Trophoblast cell (in vitro differentiated cells and primary cell): ENCODE measurements at regions not wholly inside any gene's neighbourhood (a gene's known extent, or its start where the extent isn't known, plus 50 kb on each side); places are given as distances from the start of the nearest gene placed in this dataset.

Experiments
- DNase-seq, 2 donors: peaks; one replicate each; pipeline ENCODE4 v3.0.0-alpha.2; 2016
- H2AFZ ChIP-seq: 2 replicates; pipeline ENCODE4 v1.6.1; 2013; ENCODE audit warnings: low read length, moderate library complexity, mild to moderate bottlenecking; ENCODE audit not compliant: insufficient read depth, poor library complexity
- H2AK5ac ChIP-seq: 2 replicates; pipeline ENCODE4 v1.6.1; 2013; ENCODE audit warnings: mild to moderate bottlenecking, low read length
- H2BK120ac ChIP-seq: 2 replicates; pipeline ENCODE4 v1.6.1; 2013; ENCODE audit warnings: low read length, mild to moderate bottlenecking, moderate library complexity; ENCODE audit not compliant: insufficient read depth, poor library complexity
- H2BK12ac ChIP-seq: 2 replicates; pipeline ENCODE4 v1.6.1; 2013; ENCODE audit warnings: mild to moderate bottlenecking, low read length, moderate library complexity
- H2BK5ac ChIP-seq: 2 replicates; pipeline ENCODE4 v1.6.1; 2013; ENCODE audit warnings: low read length, low read depth, moderate library complexity, mild to moderate bottlenecking; ENCODE audit not compliant: poor library complexity
- H3K14ac ChIP-seq: 2 replicates; pipeline ENCODE4 v1.6.1; 2013; ENCODE audit warnings: mild to moderate bottlenecking, low read length
- H3K18ac ChIP-seq: 2 replicates; pipeline ENCODE4 v1.6.1; 2013; ENCODE audit warnings: mild to moderate bottlenecking, low read length
- H3K23ac ChIP-seq: 2 replicates; pipeline ENCODE4 v1.6.1; 2013; ENCODE audit warnings: low read length
- H3K27ac ChIP-seq: 2 replicates; pipeline ENCODE4 v1.5.1; 2013; ENCODE audit warnings: low read depth, mild to moderate bottlenecking, inconsistent platforms, low read length, moderate library complexity
- H3K27me3 ChIP-seq: 2 replicates; pipeline ENCODE4 v1.6.1; 2013; ENCODE audit warnings: inconsistent platforms, mild to moderate bottlenecking, low read length, moderate library complexity; ENCODE audit not compliant: insufficient read depth
- H3K36me3 ChIP-seq, 2 experiments: 1 replicate in 1 of 2; 2 replicates in 1 of 2; pipeline ENCODE4 v1.6.1; 2013; ENCODE audit warnings: low read length in 2 of 2, mild to moderate bottlenecking in 2 of 2, moderate library complexity in 1 of 2; ENCODE audit not compliant: insufficient read depth in 2 of 2, control insufficient read depth in 1 of 2
- H3K4ac ChIP-seq: 2 replicates; pipeline ENCODE4 v1.6.1; 2013; ENCODE audit warnings: low read depth, mild to moderate bottlenecking, low read length, moderate library complexity
- H3K4me1 ChIP-seq, 2 experiments: 1 replicate in 1 of 2; 2 replicates in 1 of 2; pipeline ENCODE4 v1.6.1; 2013; ENCODE audit warnings: low read length in 2 of 2, mild to moderate bottlenecking in 2 of 2, moderate library complexity in 1 of 2; ENCODE audit not compliant: insufficient read depth in 2 of 2, control insufficient read depth in 1 of 2
- H3K4me2 ChIP-seq: 2 replicates; pipeline ENCODE4 v1.6.1; 2013; ENCODE audit warnings: inconsistent platforms, mild to moderate bottlenecking, low read length, moderate library complexity
- H3K4me3 ChIP-seq: 2 replicates; pipeline ENCODE4 v1.5.1; 2013; ENCODE audit warnings: mild to moderate bottlenecking, low read depth, low read length, inconsistent platforms
- H3K79me1 ChIP-seq: one replicate; pipeline ENCODE4 v1.6.1; 2013; ENCODE audit warnings: low read length
- H3K79me2 ChIP-seq: 2 replicates; pipeline ENCODE4 v1.6.1; 2013; ENCODE audit warnings: low read length, mild to moderate bottlenecking; ENCODE audit not compliant: control insufficient read depth, insufficient read depth, poor library complexity
- H3K9ac ChIP-seq: 2 replicates; pipeline ENCODE4 v1.6.1; 2013; ENCODE audit warnings: mild to moderate bottlenecking, low read length
- H3K9me3 ChIP-seq: 2 replicates; pipeline ENCODE4 v1.6.1; 2013; ENCODE audit warnings: low read depth, mild to moderate bottlenecking, control low read depth, inconsistent platforms, low read length; ENCODE audit not compliant: insufficient read depth
- H4K12ac ChIP-seq: 2 replicates; pipeline ENCODE4 v1.6.1; 2013; ENCODE audit warnings: low read depth, mild to moderate bottlenecking, low read length, moderate library complexity
- H4K8ac ChIP-seq: 2 replicates; pipeline ENCODE4 v1.6.1; 2013; ENCODE audit warnings: low read depth, mild to moderate bottlenecking, low read length, moderate library complexity
- H4K91ac ChIP-seq: one replicate; pipeline ENCODE4 v1.6.1; 2013; ENCODE audit warnings: low read depth, mild to moderate bottlenecking, low read length, moderate library complexity
- WGBS: extraction: QIAGEN DNeasy Blood & Tissue Kit; methylation state at CpG from one replicate; pipeline ENCODE4 v1.1.7; 2013; ENCODE audit warnings: missing lambda C conversion rate; ENCODE audit not compliant: insufficient read length, insufficient coverage; ENCODE audit errors: extremely low coverage; 5-methylcytosine and 5-hydroxymethylcytosine counted together

DNA sequence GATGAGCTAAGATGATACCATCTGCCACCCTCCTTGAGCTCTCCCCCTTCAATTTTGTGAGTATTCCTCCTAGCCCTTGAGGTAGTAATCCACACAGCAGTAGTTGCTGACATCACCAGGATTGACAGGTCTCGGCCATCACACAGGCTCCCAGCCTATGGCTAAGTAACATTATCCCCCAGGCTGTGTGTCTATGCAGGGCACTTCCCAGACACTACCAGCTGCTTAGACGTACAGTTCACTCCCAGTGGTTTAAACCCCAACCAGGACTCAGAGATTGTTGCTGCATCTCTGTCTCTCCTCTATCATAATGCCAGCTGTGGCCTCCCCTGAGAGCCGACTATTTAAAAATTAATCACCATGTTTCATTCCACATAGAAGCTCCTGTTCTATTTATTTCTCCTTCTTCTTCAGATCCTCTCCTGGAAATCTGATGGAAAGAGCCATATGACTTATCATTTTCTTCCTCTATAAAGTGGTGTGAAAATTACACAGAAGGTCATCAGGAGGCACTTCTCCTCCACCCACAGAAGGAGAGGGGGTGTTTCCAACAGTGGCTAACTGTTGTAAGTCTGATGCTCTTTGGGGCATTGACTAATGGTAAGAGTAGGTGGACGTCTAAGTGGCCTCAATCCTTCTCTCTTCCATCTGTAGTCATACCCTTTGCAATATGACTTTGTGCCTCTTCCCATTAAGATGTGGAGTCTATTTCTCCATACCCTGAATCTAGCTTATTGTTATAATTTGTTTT lies 396.3 kb downstream of the SETD4 start:
- Histone ChIP-seq H3K4me3 (no peak overlapping the region), H3K79me2 (no peaks in the 10 kb centered on the region), H3K79me1 (no peaks in the 10 kb centered on the region), H3K36me3 (no peaks in the 10 kb centered on the region), H4K8ac (no peak overlapping the region), H3K27ac (no peak overlapping the region), H3K14ac (no peak overlapping the region), H3K9ac (no peak overlapping the region), H2AFZ (no peak overlapping the region), H4K91ac (no peak overlapping the region), H4K12ac (no peak overlapping the region), H2AK5ac (no peak overlapping the region), H2BK5ac (no peak overlapping the region), H2BK120ac (no peak overlapping the region), H3K27me3 (no peaks in the 10 kb centered on the region), H3K18ac (no peak overlapping the region), H2BK12ac (no peak overlapping the region), H3K23ac (no peak overlapping the region), H3K4me2 (no peak overlapping the region), H3K9me3 (peaks cover 3% of the 10 kb centered on the region), H3K4ac (no peak overlapping the region), H3K4me1 (no peaks in the 10 kb centered on the region)
- no CpG with 5 or more reads among the region's 4 CpGs for WGBS
- no peak for DNase-seq

DNA sequence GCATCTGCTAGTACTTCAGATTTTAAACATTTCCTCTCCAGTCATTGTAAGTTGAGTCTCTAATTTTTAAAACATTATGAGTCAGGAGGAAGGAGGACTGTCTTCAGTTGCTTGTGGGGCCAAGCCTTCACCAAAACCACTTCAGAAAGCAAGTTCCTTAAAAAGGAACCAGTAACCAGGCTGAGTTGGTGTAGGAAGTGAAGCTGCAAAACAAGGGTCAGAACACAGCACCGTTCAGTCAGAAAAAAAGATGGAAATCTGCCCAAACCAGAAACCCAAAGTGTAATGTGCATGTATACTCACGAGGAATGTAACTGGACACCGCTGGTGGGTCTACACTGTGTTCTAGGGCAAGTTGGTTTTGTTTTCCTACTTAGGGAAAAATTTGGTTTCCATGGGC lies 402.1 kb downstream of the SETD4 start:
- peaks cover 0 to 3% of the 10 kb centered on the region in 2 experiments for H3K4me1 ChIP-seq
- no peak overlapping the region for H2AFZ ChIP-seq
- DNase-seq = no peak

DNA sequence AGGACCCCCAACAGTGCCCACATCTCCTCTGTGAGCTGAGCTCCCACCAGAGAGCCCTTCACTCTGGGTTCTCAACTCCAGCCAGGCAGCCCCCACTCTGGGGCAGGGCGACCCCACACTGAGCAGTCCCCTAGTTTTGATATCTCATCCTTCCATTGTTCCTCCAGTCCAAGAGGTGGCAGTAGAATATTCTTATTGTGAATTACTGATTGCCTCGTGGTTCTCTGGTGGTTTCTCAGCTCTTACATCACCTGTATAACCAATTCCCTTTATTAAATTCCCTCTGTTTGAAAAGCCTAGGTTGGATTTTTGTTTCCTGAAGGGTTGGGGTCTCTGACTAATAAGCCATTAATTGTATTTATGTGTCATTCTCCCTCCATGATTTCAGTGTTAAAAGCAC lies 407.5 kb downstream of the SETD4 start:
- Histone ChIP-seq H2AFZ (no peak overlapping the region), H3K9ac (no peak overlapping the region), H2AK5ac (no peak overlapping the region), H2BK12ac (no peak overlapping the region), H2BK120ac (no peak overlapping the region), H3K4me2 (no peak overlapping the region), H4K8ac (no peak overlapping the region), H3K79me1 (no peaks in the 10 kb centered on the region), H3K4ac (no peak overlapping the region), H2BK5ac (no peak overlapping the region), H3K14ac (no peak overlapping the region), H3K27ac (no peak overlapping the region), H3K18ac (no peak overlapping the region), H3K4me3 (no peak overlapping the region), H3K79me2 (no peaks in the 10 kb centered on the region), H3K27me3 (no peaks in the 10 kb centered on the region), H3K4me1 (no peaks in the 10 kb centered on the region), H4K91ac (no peak overlapping the region), H3K23ac (no peak overlapping the region), H3K9me3 (peaks cover 2% of the 10 kb centered on the region), H3K36me3 (no peaks in the 10 kb centered on the region), H4K12ac (no peak overlapping the region)
- WGBS = no CpG with 5 or more reads among the region's 2 CpGs
- no peak for DNase-seq

More for the DNA sequence above, 402.1 kb downstream of the SETD4 start:
- Histone ChIP-seq H2BK120ac (no peak overlapping the region), H2BK12ac (no peak overlapping the region), H3K36me3 (no peaks in the 10 kb centered on the region), H3K4me2 (no peak overlapping the region), H3K79me1 (no peaks in the 10 kb centered on the region), H2BK5ac (no peak overlapping the region), H4K91ac (no peak overlapping the region), H3K27me3 (no peaks in the 10 kb centered on the region), H3K4me3 (no peak overlapping the region), H2AK5ac (no peak overlapping the region), H3K4ac (no peak overlapping the region), H3K18ac (no peak overlapping the region), H3K14ac (no peak overlapping the region), H3K27ac (no peak overlapping the region), H3K9ac (no peak overlapping the region), H3K9me3 (peaks cover under 1% of the 10 kb centered on the region), H4K8ac (no peak overlapping the region), H3K23ac (no peak overlapping the region), H3K79me2 (no peaks in the 10 kb centered on the region), H4K12ac (no peak overlapping the region)
- WGBS = no CpG with 5 or more reads among the region's 3 CpGs

DNA sequence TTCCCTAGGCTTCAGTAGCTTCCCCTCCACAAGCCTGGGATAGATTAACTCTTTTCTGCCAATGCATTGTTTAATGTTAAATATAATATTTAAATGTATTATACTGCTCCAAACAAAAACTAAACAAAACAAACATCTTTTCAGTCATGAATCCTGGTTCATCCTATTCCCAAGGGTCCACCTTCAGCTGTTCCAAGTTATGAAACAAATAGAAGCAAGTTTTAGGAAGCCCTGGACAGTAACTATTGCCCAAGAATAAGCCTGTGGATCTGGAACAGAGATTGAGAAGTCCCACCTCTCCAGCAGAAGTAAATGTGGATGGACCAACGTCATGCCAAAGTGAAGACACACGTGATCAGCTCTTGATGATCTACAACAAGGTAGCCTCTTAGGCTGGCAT lies 408.1 kb downstream of the SETD4 start:
- Histone ChIP-seq H3K27me3 (no peaks in the 10 kb centered on the region), H2BK5ac (no peak overlapping the region), H3K79me1 (no peaks in the 10 kb centered on the region), H3K14ac (no peak overlapping the region), H2BK12ac (no peak overlapping the region), H3K18ac (no peak overlapping the region), H3K36me3 (no peaks in the 10 kb centered on the region), H3K9me3 (peaks cover 2% of the 10 kb centered on the region), H2BK120ac (no peak overlapping the region), H4K8ac (no peak overlapping the region), H3K4me3 (no peak overlapping the region), H3K23ac (no peak overlapping the region), H3K4ac (no peak overlapping the region), H3K4me2 (no peak overlapping the region), H4K91ac (no peak overlapping the region), H2AK5ac (no peak overlapping the region), H3K27ac (no peak overlapping the region), H4K12ac (no peak overlapping the region), H3K9ac (no peak overlapping the region), H3K4me1 (no peaks in the 10 kb centered on the region), H3K79me2 (no peaks in the 10 kb centered on the region), H2AFZ (no peak overlapping the region)
- WGBS = no CpG with 5 or more reads among the region's 2 CpGs
- no peak for DNase-seq
